Activated naive CD4-positive, alpha-beta T cell treated with anti-CD3 and anti-CD28 coated beads for 36 hours (primary cell): ENCODE measurements at regions not wholly inside any gene's neighbourhood (a gene's known extent, or its start where the extent isn't known, plus 50 kb on each side); places are given as distances from the start of the nearest gene placed in this dataset.

Experiments
- CTCF ChIA-PET: fragments of 350-600 bp; sonication (Branson Sonifier 250); formaldehyde crosslinking; loops from one replicate; lab custom pipeline; 2021; ENCODE audit warnings: antibody characterized with exemption; lab: Charles Lee
- DNase-seq: peaks from one replicate; pipeline ENCODE4 v3.0.0-alpha.2; 2020
- H3K27ac Mint-ChIP-seq: one replicate; pipeline ENCODE4 v1.8.0; 2021; ENCODE audit warnings: mild to moderate bottlenecking, mixed read lengths
- H3K27me3 Mint-ChIP-seq: one replicate; pipeline ENCODE4 v1.8.0; 2021; ENCODE audit warnings: low read depth, mixed read lengths
- H3K36me3 Mint-ChIP-seq: one replicate; pipeline ENCODE4 v1.8.0; 2021; ENCODE audit warnings: low read depth, mixed read lengths
- H3K4me1 Mint-ChIP-seq: one replicate; pipeline ENCODE4 v1.8.0; 2021; ENCODE audit warnings: low read depth, mixed read lengths
- H3K4me3 Mint-ChIP-seq: one replicate; pipeline ENCODE4 v1.8.0; 2021; ENCODE audit warnings: mild to moderate bottlenecking, moderate library complexity, mixed read lengths
- H3K9me3 Mint-ChIP-seq: one replicate; pipeline ENCODE4 v1.8.0; 2021; ENCODE audit warnings: mixed read lengths
- intact Hi-C: fragments of 100-400 bp; cut with micrococcal nuclease; formaldehyde crosslinking; loops from one replicate; pipeline ENCODE4 v1.15.1; 2023

DNA sequence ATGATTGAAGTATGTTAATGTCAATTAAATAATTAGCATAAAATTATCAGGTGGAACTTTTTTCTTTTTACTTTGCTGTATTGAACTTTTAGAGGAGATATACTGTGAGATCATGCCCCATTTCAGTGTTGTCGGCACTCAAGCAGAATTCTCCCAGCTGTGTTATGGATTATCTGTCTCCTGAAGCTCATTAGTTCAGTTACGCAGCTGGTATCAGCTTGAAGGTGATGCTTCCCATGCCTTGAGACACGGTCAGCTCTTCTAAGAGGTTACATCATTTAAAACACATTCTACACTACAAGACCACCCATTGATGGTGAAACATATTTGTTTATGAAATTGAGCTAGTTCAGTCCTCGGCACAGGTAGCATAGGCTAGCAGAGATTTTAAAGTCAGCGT is 68.9 kb upstream of the PHACTR2 start:
- peaks cover 7% of the 10 kb centered on the region for H3K4me1 Mint-ChIP-seq
- CTCF ChIA-PET: interaction anchor here (0.6 kb wide), 1 partner anchor 21 kb away, joined by 3 read pairs; no protein-coding TSS in a partner anchor
- intact Hi-C loops: no loop called here
- no peak overlapping the region for H3K27ac Mint-ChIP-seq
- no peaks in the 10 kb centered on the region for H3K27me3 Mint-ChIP-seq
- H3K36me3 Mint-ChIP-seq: no peaks in the 10 kb centered on the region
- no peak for DNase-seq
- H3K9me3 Mint-ChIP-seq: no peaks in the 10 kb centered on the region
- no peak overlapping the region for H3K4me3 Mint-ChIP-seq

DNA sequence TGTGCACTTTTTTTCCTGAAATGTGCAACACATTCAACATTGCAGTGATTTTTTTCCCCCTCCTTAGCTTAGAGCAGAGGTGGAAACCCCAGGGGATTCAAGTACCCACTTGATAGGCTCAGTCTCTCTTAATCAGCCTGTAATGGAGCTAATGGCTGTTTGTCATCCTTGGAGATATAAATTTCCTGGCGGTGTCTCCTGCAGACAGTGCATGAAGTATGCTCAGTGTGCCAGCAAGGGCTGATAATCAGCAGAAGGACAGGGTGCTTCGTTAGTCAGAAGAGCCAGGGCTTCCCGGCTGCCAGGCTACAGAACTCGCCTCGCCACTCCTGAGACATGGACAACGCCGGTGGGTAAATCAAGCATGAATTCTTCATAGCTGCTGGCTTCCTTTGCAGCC is 69.8 kb upstream of the PHACTR2 start:
- no peaks in the 10 kb centered on the region for H3K36me3 Mint-ChIP-seq
- DNase-seq: no peak
- intact Hi-C loops: no loop called here
- H3K9me3 Mint-ChIP-seq: no peaks in the 10 kb centered on the region
- no peaks in the 10 kb centered on the region for H3K27me3 Mint-ChIP-seq
- H3K4me3 Mint-ChIP-seq: no peak overlapping the region
- H3K4me1 Mint-ChIP-seq: peaks cover 4% of the 10 kb centered on the region
- no peak overlapping the region for H3K27ac Mint-ChIP-seq
- CTCF ChIA-PET: interaction anchor here (1.3 kb wide), 1 partner anchor 32 kb away, joined by 3 read pairs; no protein-coding TSS in a partner anchor

DNA sequence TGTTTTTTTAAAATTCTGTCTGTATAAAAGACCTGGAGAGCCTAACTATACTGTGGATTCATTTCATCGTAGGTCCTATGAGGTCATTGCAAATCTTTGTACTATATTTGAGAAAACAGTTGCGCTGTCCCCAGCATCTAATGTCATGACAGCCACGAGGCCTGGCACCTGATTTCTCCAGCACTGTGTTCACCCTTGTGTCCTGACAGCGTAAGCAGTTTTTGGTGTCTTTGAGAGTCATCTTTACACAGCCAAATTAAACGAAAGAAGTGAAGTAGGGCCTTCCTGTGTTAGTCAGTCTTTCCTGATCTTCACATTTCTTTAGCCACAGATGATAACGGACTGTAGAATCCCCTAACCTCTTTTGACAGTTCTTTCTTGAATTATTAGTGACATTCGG is 70.6 kb upstream of the PHACTR2 start:
- no peaks in the 10 kb centered on the region for H3K36me3 Mint-ChIP-seq
- DNase-seq: no peak
- H3K4me3 Mint-ChIP-seq: no peak overlapping the region
- no peak overlapping the region for H3K27ac Mint-ChIP-seq
- CTCF ChIA-PET: interaction anchor here (0.6 to 1.3 kb wide), 2 partner anchors 32 to 457 kb away, joined by 3 read pairs; no protein-coding TSS in a partner anchor
- no peaks in the 10 kb centered on the region for H3K9me3 Mint-ChIP-seq
- intact Hi-C loops: no loop called here
- no peaks in the 10 kb centered on the region for H3K27me3 Mint-ChIP-seq
- H3K4me1 Mint-ChIP-seq: peaks cover 4% of the 10 kb centered on the region

DNA sequence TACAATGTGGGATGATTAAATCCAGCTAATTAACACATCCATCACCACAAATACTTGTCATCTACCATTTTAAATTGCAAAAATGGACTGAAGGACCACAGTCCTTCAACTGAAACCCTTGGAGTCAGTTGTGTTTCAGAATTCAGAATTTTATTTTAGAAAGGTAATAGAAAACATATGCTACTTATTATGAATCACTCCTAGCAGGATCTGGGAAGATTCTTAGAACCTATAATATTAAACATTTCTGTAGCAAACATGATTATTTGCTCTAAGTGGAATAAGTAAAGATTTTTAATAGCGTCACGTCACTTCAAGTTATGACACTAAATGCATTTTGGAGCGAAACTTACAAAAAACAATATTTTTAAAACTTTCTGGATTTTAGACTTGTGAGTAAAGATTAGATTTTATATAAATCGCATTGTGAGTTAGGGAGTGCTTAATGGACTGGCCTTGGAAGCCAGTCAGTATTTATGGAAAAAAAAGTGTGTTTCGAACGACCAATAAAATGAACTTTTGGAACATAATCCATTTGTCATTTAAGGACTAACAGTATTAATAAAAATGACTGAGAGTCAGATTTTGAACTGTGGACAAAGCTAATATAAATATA is 71.8 kb upstream of the PHACTR2 start:
- Mint-ChIP-seq H3K4me1 (no peaks in the 10 kb centered on the region), H3K27ac (no peak overlapping the region), H3K36me3 (no peaks in the 10 kb centered on the region), H3K27me3 (no peaks in the 10 kb centered on the region), H3K9me3 (no peaks in the 10 kb centered on the region), H3K4me3 (no peak overlapping the region)
- CTCF ChIA-PET: no interaction called here
- intact Hi-C loops: no loop called here
- DNase-seq: no peak

DNA sequence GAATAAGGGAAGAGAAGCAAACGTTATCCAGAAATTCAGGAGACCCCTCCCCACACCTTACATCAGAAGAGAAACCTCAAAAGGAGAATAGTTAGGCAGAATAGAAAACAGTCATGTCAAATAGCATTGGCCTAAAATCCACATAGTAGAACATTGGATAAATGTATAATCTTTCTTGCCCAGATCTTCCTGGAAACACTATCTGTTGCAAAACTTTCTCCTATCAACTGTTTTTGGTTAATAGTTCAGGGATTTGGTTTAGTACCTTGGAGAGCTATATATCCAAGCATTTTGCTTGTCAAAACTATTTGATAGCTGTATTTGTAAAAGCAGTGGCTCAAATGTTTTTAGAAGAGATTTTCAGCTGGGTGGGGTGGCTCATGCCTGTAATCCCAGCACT is 74.3 kb upstream of the PHACTR2 start:
- Mint-ChIP-seq H3K27ac (no peak overlapping the region), H3K27me3 (no peaks in the 10 kb centered on the region), H3K4me3 (no peak overlapping the region), H3K36me3 (no peaks in the 10 kb centered on the region), H3K4me1 (peaks cover 4% of the 10 kb centered on the region), H3K9me3 (no peaks in the 10 kb centered on the region)
- DNase-seq: no peak
- CTCF ChIA-PET: no interaction called here
- intact Hi-C loops: no loop called here

DNA sequence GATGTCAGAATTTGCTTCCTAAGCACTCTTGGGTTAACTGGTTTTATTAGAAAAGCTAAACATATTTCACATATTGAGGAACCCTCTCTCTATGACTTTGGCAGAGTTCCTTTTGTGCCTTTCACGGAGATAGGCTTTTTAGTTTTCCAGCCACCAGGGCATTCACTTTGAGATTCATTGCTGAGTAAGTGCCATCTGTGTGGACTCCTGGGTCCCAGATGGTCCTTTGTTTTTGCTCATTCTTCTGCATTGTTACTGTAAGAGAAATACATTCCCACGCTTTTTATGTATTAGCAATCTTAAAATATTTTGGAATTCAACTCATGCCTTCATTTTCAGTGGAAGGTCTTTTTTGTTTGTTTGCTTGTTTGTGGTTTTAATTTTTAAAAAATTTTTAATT is 76.3 kb upstream of the PHACTR2 start:
- intact Hi-C loops: no loop called here
- peaks cover 12% of the 10 kb centered on the region for H3K4me1 Mint-ChIP-seq

DNA sequence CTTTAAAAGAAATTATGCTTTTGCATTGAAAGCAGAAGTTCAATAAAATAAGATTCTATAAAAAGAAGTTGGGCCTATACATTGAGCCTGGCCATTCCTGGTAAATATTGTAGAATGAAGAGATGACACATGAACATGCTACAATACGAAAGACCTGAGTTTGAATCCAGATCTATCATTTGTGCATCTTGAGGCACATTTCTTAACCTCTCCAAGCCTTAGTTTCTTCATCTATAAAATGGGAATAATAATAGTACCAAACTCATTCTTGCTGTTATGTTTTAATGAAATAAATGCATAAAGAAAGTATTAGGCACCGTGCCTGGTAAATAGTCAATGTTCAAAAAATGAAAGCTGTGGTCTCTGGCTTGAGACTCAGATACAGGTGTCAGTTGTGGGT is 76.9 kb upstream of the PHACTR2 start:
- H3K36me3 Mint-ChIP-seq: no peaks in the 10 kb centered on the region
- no peak overlapping the region for H3K4me3 Mint-ChIP-seq
- CTCF ChIA-PET: interaction anchor here (0.7 kb wide), 1 partner anchor 10 kb away, joined by 3 read pairs; no protein-coding TSS in a partner anchor
- no peaks in the 10 kb centered on the region for H3K9me3 Mint-ChIP-seq
- intact Hi-C loops: no loop called here
- no peaks in the 10 kb centered on the region for H3K27me3 Mint-ChIP-seq
- H3K27ac Mint-ChIP-seq: no peak overlapping the region
- DNase-seq: no peak
- H3K4me1 Mint-ChIP-seq: peaks cover 12% of the 10 kb centered on the region

More for the DNA sequence above, 76.3 kb upstream of the PHACTR2 start:
- no peak for DNase-seq
- Mint-ChIP-seq H3K27ac (no peak overlapping the region), H3K9me3 (no peaks in the 10 kb centered on the region), H3K36me3 (no peaks in the 10 kb centered on the region), H3K27me3 (no peaks in the 10 kb centered on the region), H3K4me3 (no peak overlapping the region)
- CTCF ChIA-PET: no interaction called here

DNA sequence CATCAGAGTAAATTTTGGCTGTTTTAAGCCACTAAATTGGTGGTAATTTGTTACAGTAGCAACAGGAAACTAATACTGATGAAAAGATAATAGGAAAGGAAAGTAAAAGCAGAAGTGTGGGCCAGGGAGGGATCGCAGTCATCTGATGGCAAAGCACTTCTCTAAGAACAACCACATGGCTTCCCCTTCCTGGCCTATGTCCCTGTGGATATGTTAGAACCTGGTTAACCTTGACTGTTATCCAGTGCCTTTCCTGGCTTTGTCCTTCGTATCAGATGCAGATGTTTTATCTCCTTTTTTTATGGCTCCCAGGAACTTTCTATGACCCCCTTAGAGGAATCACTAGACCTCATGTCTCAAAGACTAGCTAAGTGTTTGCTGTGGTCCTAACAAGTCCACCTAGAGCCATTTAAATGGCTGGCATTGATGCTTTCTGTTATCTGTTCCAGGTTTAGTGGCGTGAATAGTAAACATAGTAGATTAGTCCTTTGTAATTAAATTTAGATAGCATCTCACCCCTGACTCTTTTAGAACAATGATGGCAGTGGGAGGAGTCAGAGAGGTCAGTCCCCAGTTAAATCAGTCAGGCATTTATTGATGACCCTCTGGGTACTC is 79.2 kb upstream of the PHACTR2 start:
- H3K9me3 Mint-ChIP-seq: no peaks in the 10 kb centered on the region
- CTCF ChIA-PET: no interaction called here
- H3K27ac Mint-ChIP-seq: no peak overlapping the region
- H3K36me3 Mint-ChIP-seq: no peaks in the 10 kb centered on the region
- H3K4me3 Mint-ChIP-seq: no peak overlapping the region
- no peak for DNase-seq
- intact Hi-C loops: no loop called here
- H3K4me1 Mint-ChIP-seq: peaks cover 12% of the 10 kb centered on the region
- no peaks in the 10 kb centered on the region for H3K27me3 Mint-ChIP-seq

DNA sequence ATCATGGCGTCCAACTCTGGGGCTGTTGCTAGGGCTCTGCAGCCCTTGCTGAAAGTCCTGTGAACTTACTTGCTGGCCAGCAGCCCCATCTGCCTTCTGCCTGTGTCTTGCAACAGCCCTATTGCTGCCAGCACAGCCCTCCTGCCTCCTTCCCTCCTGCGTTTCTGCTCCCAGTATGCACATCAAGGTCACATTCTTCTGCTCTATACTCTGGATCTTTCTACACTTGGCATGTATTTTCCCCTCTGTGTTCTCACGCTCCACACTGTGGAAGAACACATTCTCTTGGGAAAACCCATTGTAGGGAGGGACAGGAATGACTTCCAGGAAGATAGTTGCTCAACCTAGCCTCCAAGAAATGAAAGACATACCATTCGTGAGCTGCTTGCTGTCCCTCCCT is 80.9 kb upstream of the PHACTR2 start:
- no peaks in the 10 kb centered on the region for H3K27me3 Mint-ChIP-seq
- peaks cover 12% of the 10 kb centered on the region for H3K4me1 Mint-ChIP-seq
- H3K9me3 Mint-ChIP-seq: no peaks in the 10 kb centered on the region
- H3K27ac Mint-ChIP-seq: no peak overlapping the region
- no peaks in the 10 kb centered on the region for H3K36me3 Mint-ChIP-seq
- H3K4me3 Mint-ChIP-seq: no peak overlapping the region
- no peak for DNase-seq
- CTCF ChIA-PET: no interaction called here
- intact Hi-C loops: no loop called here

DNA sequence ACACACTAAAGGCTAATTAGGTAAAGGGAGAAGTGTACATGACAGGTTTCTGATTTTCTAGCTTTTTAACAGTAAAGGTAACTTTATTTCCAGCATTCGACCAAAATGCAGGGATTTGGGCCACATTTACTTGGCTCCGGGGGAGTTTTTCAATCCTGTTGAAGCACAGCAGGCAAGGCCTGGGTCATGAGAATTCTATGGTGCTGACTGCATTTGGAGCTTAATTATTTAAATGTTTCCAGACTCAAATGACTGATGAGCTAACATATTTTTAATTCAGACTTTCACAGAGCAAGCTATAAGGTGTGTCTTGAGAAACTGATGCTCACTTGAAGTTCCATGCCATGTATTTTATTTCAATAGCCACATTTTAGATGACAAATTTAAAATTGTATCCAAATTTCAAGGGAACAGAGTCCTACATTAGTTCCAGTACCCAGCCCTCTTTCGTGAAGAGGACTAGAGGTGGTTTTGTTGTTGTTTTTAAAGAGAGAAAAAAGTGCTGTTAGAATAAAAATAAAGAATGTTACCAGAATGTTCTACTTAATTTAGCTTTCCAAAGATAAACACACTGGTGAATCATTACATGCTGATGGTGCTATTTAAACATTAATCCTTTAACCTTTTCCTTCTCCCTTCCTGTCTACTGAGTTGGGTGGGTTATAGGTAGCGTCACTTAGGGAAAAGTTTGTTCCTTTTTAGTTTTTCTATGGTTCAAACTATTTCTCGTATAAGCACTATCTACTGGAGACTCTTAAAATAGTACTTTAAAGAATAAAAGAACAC is 82.3 kb upstream of the PHACTR2 start:
- H3K4me3 Mint-ChIP-seq: no peak overlapping the region
- peaks cover 12% of the 10 kb centered on the region for H3K4me1 Mint-ChIP-seq
- intact Hi-C loops: no loop called here
- DNase-seq: no peak
- H3K36me3 Mint-ChIP-seq: no peaks in the 10 kb centered on the region
- no peaks in the 10 kb centered on the region for H3K9me3 Mint-ChIP-seq
- no peaks in the 10 kb centered on the region for H3K27me3 Mint-ChIP-seq
- H3K27ac Mint-ChIP-seq: no peak overlapping the region
- CTCF ChIA-PET: interaction anchor here (0.6 to 1.6 kb wide), 3 partner anchors 20 to 346 kb away, joined by 3 to 7 read pairs (median 6); no protein-coding TSS in a partner anchor

DNA sequence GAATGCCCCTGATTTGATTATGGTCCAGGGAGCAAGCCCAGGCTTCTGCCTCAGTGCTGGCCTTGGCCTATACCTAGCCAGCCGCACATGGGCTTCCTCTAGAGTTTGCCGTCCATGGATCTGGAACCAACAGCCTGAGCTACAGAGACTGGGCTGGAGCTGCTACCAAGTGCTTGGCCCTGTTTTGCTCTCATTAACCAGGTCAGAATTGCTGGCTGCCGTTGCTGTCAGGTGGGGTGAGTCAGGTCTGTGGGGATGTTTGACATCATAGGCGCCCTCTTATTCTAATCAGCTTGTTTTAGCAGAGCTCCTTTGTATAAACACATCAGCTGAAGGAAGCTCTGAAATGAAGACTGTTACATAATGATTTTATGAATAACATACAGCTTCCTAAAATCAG is 83.1 kb upstream of the PHACTR2 start:
- Mint-ChIP-seq H3K4me1 (peaks cover 12% of the 10 kb centered on the region), H3K9me3 (no peaks in the 10 kb centered on the region), H3K36me3 (no peaks in the 10 kb centered on the region), H3K4me3 (no peak overlapping the region), H3K27ac (no peak overlapping the region), H3K27me3 (no peaks in the 10 kb centered on the region)
- intact Hi-C loops: no loop called here
- CTCF ChIA-PET: interaction anchor here (1.0 to 1.6 kb wide), 2 partner anchors 20 to 347 kb away, joined by 3 to 6 read pairs; no protein-coding TSS in a partner anchor
- DNase-seq: no peak

DNA sequence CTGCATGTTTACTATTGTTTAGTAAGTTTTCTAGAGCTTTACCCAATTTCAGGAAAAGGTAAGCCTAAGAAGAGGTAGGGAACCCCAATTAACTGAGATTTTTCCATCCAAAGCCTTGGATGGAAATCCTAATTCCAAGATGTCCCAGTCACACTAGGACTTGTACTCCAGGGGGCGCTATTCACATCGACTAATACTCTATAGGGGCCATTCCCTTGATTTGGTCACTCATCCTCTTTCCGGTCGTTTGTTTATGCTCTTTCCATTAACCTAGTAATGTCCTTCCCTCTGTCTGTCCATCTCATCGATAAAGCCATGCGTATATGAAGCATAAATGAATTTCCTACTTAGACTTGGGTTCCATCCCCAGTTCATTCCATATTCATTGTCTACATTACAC is 80.8 kb upstream of the FUCA2 start:
- Mint-ChIP-seq H3K9me3 (no peaks in the 10 kb centered on the region), H3K27me3 (no peaks in the 10 kb centered on the region), H3K36me3 (no peaks in the 10 kb centered on the region), H3K27ac (no peak overlapping the region), H3K4me1 (no peaks in the 10 kb centered on the region), H3K4me3 (no peak overlapping the region)
- CTCF ChIA-PET: interaction anchor here (0.6 to 1.5 kb wide), 2 partner anchors 17 to 491 kb away, joined by 4 to 7 read pairs; no protein-coding TSS in a partner anchor
- intact Hi-C loops: no loop called here
- no peak for DNase-seq
